ENCODE measurements at regions not wholly inside any gene's neighbourhood (a gene's known extent, or its start where the extent isn't known, plus 50 kb on each side); places are given as distances from the start of the nearest gene placed in this dataset.

GRCh38 chr20:58040447-58041290 lies 187.8 kb downstream of the ANKRD60 start:
- TF ChIP-seq CTCF (IDR thresholded peaks at IDR 0.05; ENCODE audit: low read depth, low read length) = no peak
- no peak for DNase-seq (ENCODE audit: low read depth, low spot score)
- H3K27me3 ChIP-seq (ENCODE audit: control insufficient read depth, insufficient read depth, low read length) = no peaks in the 10 kb centered on the region
- no peak overlapping the region for H3K27ac ChIP-seq (ENCODE audit: low read depth, low read length)
- H3K9me3 ChIP-seq (ENCODE audit: control insufficient read depth, insufficient read depth, low read length) = no peaks in the 10 kb centered on the region
- POLR2A ChIA-PET = no interaction called here
- CTCF ChIA-PET = no interaction called here
- no peak overlapping the region for H3K4me3 ChIP-seq (ENCODE audit: low read depth, low read length)

- Histone ChIP-seq H3K9me3 (ENCODE audit: control insufficient read depth, insufficient read depth, low read length) (no peaks in the 10 kb centered on the region), H3K27ac (ENCODE audit: low read depth, low read length) (no peak overlapping the region), H3K4me3 (ENCODE audit: low read depth, low read length) (no peak overlapping the region), H3K27me3 (ENCODE audit: control insufficient read depth, insufficient read depth, low read length) (no peaks in the 10 kb centered on the region)
- CTCF ChIA-PET = no interaction called here
- DNase-seq (ENCODE audit: low read depth, low spot score) = no peak
- POLR2A ChIA-PET = no interaction called here
- no peak for TF ChIP-seq CTCF (IDR thresholded peaks at IDR 0.05; ENCODE audit: low read depth, low read length)
These were observed 189.0 kb downstream of the ANKRD60 start for GRCh38 chr20:58039274-58040092.

GRCh38 chr20:58038123-58038654 lies 190.3 kb downstream of the ANKRD60 start:
- CTCF ChIA-PET = no interaction called here
- Histone ChIP-seq H3K27me3 (ENCODE audit: control insufficient read depth, insufficient read depth, low read length) (no peaks in the 10 kb centered on the region), H3K9me3 (ENCODE audit: control insufficient read depth, insufficient read depth, low read length) (no peaks in the 10 kb centered on the region), H3K27ac (ENCODE audit: low read depth, low read length) (no peak overlapping the region), H3K4me3 (ENCODE audit: low read depth, low read length) (no peak overlapping the region)
- POLR2A ChIA-PET = no interaction called here
- TF ChIP-seq CTCF (IDR thresholded peaks at IDR 0.05; ENCODE audit: low read depth, low read length) = no peak
- DNase-seq (ENCODE audit: low read depth, low spot score) = no peak

- H3K9me3 ChIP-seq (ENCODE audit: control insufficient read depth, insufficient read depth, low read length) = no peaks in the 10 kb centered on the region
- TF ChIP-seq CTCF (IDR thresholded peaks at IDR 0.05; ENCODE audit: low read depth, low read length) = no peak
- ChIA-PET POLR2A (no interaction called here), CTCF (no interaction called here)
- H3K4me3 ChIP-seq (ENCODE audit: low read depth, low read length) = no peak overlapping the region
- H3K27me3 ChIP-seq (ENCODE audit: control insufficient read depth, insufficient read depth, low read length) = no peaks in the 10 kb centered on the region
- no peak for DNase-seq (ENCODE audit: low read depth, low spot score)
- H3K27ac ChIP-seq (ENCODE audit: low read depth, low read length) = no peak overlapping the region
These were observed 190.8 kb downstream of the ANKRD60 start for GRCh38 chr20:58037631-58038030.

GRCh38 chr20:58033026-58033536 lies 195.4 kb downstream of the ANKRD60 start:
- no peak for TF ChIP-seq CTCF (IDR thresholded peaks at IDR 0.05; ENCODE audit: low read depth, low read length)
- CTCF ChIA-PET = no interaction called here
- Histone ChIP-seq H3K27me3 (ENCODE audit: control insufficient read depth, insufficient read depth, low read length) (no peaks in the 10 kb centered on the region), H3K9me3 (ENCODE audit: control insufficient read depth, insufficient read depth, low read length) (no peaks in the 10 kb centered on the region), H3K27ac (ENCODE audit: low read depth, low read length) (no peak overlapping the region), H3K4me3 (ENCODE audit: low read depth, low read length) (no peak overlapping the region)
- DNase-seq (ENCODE audit: low read depth, low spot score) = no peak
- POLR2A ChIA-PET = no interaction called here

Data from AG04450 (cell line).